Endodermal cell (in vitro differentiated cells): ENCODE measurements at regions not wholly inside any gene's neighbourhood (a gene's known extent, or its start where the extent isn't known, plus 50 kb on each side); places are given as distances from the start of the nearest gene placed in this dataset.

Experiments
- DNase-seq: peaks from one replicate; pipeline ENCODE4 v3.0.0-alpha.2; 2017
- H3K27ac ChIP-seq: 2 replicates; pipeline ENCODE4 v1.5.1; 2013; ENCODE audit warnings: mild to moderate bottlenecking, low read depth, low read length, moderate library complexity
- H3K27me3 ChIP-seq: 2 replicates; pipeline ENCODE4 v1.6.1; 2013; ENCODE audit warnings: mild to moderate bottlenecking, low read length, moderate library complexity; ENCODE audit not compliant: insufficient read depth, control insufficient read depth, poor library complexity, severe bottlenecking
- H3K36me3 ChIP-seq: 2 replicates; pipeline ENCODE4 v1.7.0; 2013; ENCODE audit warnings: mild to moderate bottlenecking, low read length, moderate library complexity; ENCODE audit not compliant: control insufficient read depth, insufficient read depth
- H3K4me1 ChIP-seq: one replicate; pipeline ENCODE4 v1.7.0; 2013; ENCODE audit warnings: low read length; ENCODE audit not compliant: control insufficient read depth, insufficient read depth
- H3K4me3 ChIP-seq: 2 replicates; pipeline ENCODE4 v1.5.1; 2013; ENCODE audit warnings: mild to moderate bottlenecking, low read length, moderate library complexity
- H3K9ac ChIP-seq: 2 replicates; pipeline ENCODE4 v1.6.1; 2013; ENCODE audit warnings: mild to moderate bottlenecking, low read length, moderate library complexity; ENCODE audit not compliant: poor library complexity, severe bottlenecking; ENCODE audit errors: extremely low read depth
- H3K9me3 ChIP-seq: 2 replicates; pipeline ENCODE4 v1.6.1; 2013; ENCODE audit warnings: mild to moderate bottlenecking, low read length, moderate library complexity; ENCODE audit not compliant: control insufficient read depth
- H3K27ac Mint-ChIP-seq: 2 replicates; pipeline ENCODE4 v1.8.0; 2020; ENCODE audit warnings: mixed read lengths
- H3K27me3 Mint-ChIP-seq: 2 replicates; pipeline ENCODE4 v1.8.0; 2021; ENCODE audit warnings: mild to moderate bottlenecking, mixed read lengths; ENCODE audit not compliant: insufficient read depth
- H3K36me3 Mint-ChIP-seq: 2 replicates; pipeline ENCODE4 v1.8.0; 2020; ENCODE audit warnings: low read depth, mixed read lengths
- H3K4me1 Mint-ChIP-seq: 2 replicates; pipeline ENCODE4 v1.8.0; 2020; ENCODE audit warnings: mixed read lengths
- H3K4me3 Mint-ChIP-seq: 2 replicates; pipeline ENCODE4 v1.8.0; 2020; ENCODE audit warnings: mild to moderate bottlenecking, moderate library complexity, mixed read lengths
- H3K9me3 Mint-ChIP-seq: 2 replicates; pipeline ENCODE4 v1.8.0; 2020; ENCODE audit warnings: mild to moderate bottlenecking, mixed read lengths
- WGBS, 2 experiments: methylation state at CpG; one replicate each; pipeline versions ENCODE4 v1.1.5 to v1.1.7; 2013; ENCODE audit warnings: missing lambda C conversion rate in 2 of 2, mixed read lengths in 1 of 2; ENCODE audit not compliant: insufficient coverage in 1 of 2, insufficient read length in 1 of 2; 5-methylcytosine and 5-hydroxymethylcytosine counted together
- TF ChIP-seq, protein P1 (sequence below): fragments of 200-600 bp; sonication (generic); conservative IDR thresholded peaks from 2 replicates; pipeline ENCODE4 v1.5.0; 2021; ENCODE audit warnings: antibody characterized with exemption, mild to moderate bottlenecking

DNA sequence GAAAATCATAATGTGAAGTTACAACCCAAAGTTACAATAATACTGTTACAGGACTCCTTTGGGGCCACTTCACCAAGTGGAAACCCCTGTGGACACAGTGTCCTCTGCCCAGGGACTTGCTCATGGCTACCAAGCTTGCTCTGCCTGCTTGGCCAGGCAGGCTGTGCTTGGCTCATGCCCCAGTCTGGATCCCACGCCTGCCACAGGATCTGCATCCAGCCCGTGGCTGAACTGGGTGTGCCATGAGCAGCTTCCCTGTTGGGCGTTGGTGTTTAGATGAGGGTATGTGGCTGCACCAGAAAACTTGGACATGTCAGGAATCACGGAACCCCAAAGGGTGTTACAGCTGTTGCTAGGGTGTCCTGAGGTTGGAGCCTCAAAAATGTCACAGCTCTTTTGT lies 820.9 kb downstream of the SLC6A15 start:
- no peak overlapping the region for H3K27ac Mint-ChIP-seq
- TF ChIP-seq, protein P1, sequence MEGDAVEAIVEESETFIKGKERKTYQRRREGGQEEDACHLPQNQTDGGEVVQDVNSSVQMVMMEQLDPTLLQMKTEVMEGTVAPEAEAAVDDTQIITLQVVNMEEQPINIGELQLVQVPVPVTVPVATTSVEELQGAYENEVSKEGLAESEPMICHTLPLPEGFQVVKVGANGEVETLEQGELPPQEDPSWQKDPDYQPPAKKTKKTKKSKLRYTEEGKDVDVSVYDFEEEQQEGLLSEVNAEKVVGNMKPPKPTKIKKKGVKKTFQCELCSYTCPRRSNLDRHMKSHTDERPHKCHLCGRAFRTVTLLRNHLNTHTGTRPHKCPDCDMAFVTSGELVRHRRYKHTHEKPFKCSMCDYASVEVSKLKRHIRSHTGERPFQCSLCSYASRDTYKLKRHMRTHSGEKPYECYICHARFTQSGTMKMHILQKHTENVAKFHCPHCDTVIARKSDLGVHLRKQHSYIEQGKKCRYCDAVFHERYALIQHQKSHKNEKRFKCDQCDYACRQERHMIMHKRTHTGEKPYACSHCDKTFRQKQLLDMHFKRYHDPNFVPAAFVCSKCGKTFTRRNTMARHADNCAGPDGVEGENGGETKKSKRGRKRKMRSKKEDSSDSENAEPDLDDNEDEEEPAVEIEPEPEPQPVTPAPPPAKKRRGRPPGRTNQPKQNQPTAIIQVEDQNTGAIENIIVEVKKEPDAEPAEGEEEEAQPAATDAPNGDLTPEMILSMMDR: no peak
- Histone ChIP-seq H3K27me3 (no peaks in the 10 kb centered on the region), H3K36me3 (no peaks in the 10 kb centered on the region), H3K9me3 (no peaks in the 10 kb centered on the region), H3K27ac (no peak overlapping the region), H3K4me1 (no peaks in the 10 kb centered on the region), H3K9ac (no peak overlapping the region), H3K4me3 (no peak overlapping the region)
- DNase-seq: no peak
- no peak overlapping the region for H3K4me3 Mint-ChIP-seq
- H3K9me3 Mint-ChIP-seq: no peaks in the 10 kb centered on the region
- H3K27me3 Mint-ChIP-seq: no peaks in the 10 kb centered on the region
- no peaks in the 10 kb centered on the region for H3K4me1 Mint-ChIP-seq
- WGBS, 2 experiments: 84 to 100% methylated on average over 1 to 4 of the region's 4 CpGs
- H3K36me3 Mint-ChIP-seq: no peaks in the 10 kb centered on the region

DNA sequence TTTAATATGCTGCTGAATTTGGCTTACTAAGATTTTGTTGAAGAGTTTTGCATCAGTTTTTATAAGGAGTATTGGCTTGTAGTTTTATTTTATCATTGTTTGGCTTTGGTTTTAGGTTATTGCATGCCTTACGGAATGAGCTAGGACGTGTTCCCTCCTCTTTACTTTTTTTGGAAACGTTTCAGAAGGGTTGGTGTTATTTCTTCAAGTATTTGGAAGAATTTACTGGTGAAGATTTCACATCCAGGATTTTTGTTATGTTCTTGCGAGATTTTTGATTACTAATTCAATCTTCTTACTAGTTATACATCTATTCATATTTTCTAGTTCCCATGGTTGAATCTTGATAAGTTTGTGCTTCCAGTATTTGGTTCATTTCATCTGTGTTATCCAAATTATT lies 823.2 kb downstream of the SLC6A15 start:
- H3K27me3 ChIP-seq: no peaks in the 10 kb centered on the region
- no peak overlapping the region for H3K27ac Mint-ChIP-seq
- WGBS, 2 experiments: 93% methylated on average over 4 of the region's 4 CpGs; no CpG with 5 or more reads in 1 of the 2 experiments

DNA sequence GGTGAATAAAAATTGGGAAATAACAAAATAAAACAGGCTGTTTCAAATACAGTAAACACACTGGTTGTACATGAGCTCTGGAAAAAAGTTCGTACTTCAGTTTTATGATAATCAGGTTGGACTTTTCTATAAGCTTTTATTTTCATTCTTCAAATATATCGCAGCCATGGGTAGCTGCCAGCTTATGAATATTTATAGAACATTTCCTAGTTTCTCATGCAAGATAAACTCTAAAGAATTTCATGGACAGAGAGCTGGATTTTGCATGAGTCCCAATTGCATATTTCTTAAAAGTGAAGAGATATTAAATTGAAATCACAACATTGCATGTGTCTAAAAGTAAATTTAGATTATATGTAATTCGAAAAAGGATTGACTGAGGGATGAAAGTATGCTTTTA lies 827.6 kb downstream of the SLC6A15 start:
- 81% methylated on average over 3 of the region's 3 CpGs; no CpG with 5 or more reads in 1 of the 2 experiments for WGBS, 2 experiments
- no peaks in the 10 kb centered on the region for H3K4me1 Mint-ChIP-seq
- no peak overlapping the region for H3K4me3 Mint-ChIP-seq
- H3K27me3 ChIP-seq: no peaks in the 10 kb centered on the region
- no peak overlapping the region for H3K27ac Mint-ChIP-seq
- no peak for DNase-seq
- TF ChIP-seq, protein P1: no peak
- H3K4me1 ChIP-seq: no peaks in the 10 kb centered on the region
- no peaks in the 10 kb centered on the region for H3K36me3 Mint-ChIP-seq
- no peaks in the 10 kb centered on the region for H3K9me3 Mint-ChIP-seq
- no peak overlapping the region for H3K4me3 ChIP-seq
- H3K27me3 Mint-ChIP-seq: no peaks in the 10 kb centered on the region
- H3K27ac ChIP-seq: no peak overlapping the region
- H3K9ac ChIP-seq: no peak overlapping the region
- H3K36me3 ChIP-seq: no peaks in the 10 kb centered on the region
- no peaks in the 10 kb centered on the region for H3K9me3 ChIP-seq

More for the DNA sequence above, 823.2 kb downstream of the SLC6A15 start:
- no peaks in the 10 kb centered on the region for H3K4me1 ChIP-seq
- H3K9me3 ChIP-seq: no peaks in the 10 kb centered on the region
- H3K4me1 Mint-ChIP-seq: no peaks in the 10 kb centered on the region
- no peak for DNase-seq
- no peaks in the 10 kb centered on the region for H3K9me3 Mint-ChIP-seq
- H3K36me3 Mint-ChIP-seq: no peaks in the 10 kb centered on the region
- H3K4me3 Mint-ChIP-seq: no peak overlapping the region
- H3K27ac ChIP-seq: no peak overlapping the region
- H3K9ac ChIP-seq: no peak overlapping the region
- no peaks in the 10 kb centered on the region for H3K36me3 ChIP-seq
- H3K27me3 Mint-ChIP-seq: no peaks in the 10 kb centered on the region
- TF ChIP-seq, protein P1: no peak
- H3K4me3 ChIP-seq: no peak overlapping the region
